NCI-H1092 (cell line): ENCODE measurements at regions not wholly inside any gene's neighbourhood (a gene's known extent, or its start where the extent isn't known, plus 50 kb on each side); places are given as distances from the start of the nearest gene placed in this dataset.
"Not testable (repeated sequence)": the region's sequence is repeated elsewhere in the genome, so short reads cannot be mapped to it uniquely, and the experiment has no call there.

Experiments used
- DNase-seq: peaks from one replicate; lab custom pipeline; 2025; lab: John Stamatoyannopoulos, UW

DNA sequence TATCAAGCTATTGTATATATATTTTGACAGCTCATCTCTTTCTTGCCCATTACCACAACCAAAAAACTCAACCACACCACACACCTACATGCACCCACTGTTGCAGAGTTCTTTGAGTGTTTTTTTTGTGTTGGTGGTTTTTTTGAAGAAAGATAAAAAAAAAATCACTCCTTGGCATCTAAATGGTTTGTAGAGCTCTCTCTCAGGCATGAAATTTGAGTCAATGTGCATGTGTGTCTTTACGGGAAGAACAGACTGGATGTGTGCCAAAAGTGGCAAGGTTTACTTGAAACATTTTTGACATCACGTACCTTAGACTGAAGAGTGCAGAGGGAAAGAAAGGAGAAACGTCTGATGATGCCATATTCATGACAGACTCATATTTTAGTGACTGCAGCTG, 154.2 kb downstream of the FHIP1A start:
- no peak for DNase-seq

DNA sequence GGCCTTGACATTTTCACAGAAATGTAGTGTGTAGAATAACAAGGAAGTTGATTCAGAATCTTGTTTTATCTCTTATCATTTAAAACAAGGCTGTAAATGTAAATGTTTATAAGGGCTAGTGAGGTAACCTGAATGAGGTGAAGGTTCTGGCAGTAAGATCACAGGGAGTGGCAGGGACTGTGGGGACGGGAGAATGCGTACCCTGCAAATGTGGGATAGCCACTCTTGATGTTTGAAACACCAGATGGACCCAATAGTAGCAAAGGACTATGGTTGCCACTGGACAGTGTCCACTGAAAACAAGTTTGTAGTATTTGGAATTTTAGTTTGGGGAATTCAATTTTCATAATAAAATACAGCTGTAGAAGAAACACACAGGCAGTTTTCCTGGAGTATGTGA, 155.3 kb downstream of the FHIP1A start:
- no peak for DNase-seq

DNA sequence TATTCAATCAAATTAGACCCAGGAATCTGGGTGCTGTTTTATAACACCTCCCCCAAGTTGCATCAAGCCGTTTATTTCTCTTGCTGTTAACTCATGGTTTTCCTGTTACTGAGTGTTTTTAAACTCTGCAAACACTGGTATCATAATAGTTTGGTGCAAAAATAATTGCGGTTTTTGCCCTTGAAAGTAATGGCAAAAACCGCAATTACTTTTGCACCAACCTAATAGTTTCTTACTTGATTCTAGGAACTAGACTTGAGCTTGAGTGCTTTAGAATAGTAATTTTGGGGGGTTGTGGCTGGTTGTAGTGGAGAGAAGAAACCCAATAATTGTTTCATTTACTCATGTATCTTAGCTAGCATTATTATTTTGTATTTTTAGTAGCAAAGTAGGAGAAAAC, 156.6 kb downstream of the FHIP1A start:
- no peak for DNase-seq

DNA sequence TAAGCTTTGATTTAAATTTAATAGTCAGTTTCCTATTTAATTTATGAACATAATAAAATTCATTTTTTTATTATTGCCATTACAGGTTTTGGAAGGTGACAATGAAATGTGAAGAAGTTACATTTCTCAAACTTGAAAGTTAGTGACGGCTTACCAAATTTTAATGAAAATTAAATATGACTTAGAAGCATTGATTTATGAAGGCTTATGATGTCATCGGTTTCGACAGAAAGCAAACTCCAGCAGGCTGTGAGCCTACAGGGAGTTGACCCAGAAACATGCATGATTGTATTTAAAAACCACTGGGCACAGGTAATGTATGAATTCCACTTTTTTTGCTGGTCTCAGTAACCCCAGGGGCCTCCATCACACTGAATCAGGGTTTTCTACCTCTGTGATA, 157.1 kb downstream of the FHIP1A start:
- DNase-seq: no peak

DNA sequence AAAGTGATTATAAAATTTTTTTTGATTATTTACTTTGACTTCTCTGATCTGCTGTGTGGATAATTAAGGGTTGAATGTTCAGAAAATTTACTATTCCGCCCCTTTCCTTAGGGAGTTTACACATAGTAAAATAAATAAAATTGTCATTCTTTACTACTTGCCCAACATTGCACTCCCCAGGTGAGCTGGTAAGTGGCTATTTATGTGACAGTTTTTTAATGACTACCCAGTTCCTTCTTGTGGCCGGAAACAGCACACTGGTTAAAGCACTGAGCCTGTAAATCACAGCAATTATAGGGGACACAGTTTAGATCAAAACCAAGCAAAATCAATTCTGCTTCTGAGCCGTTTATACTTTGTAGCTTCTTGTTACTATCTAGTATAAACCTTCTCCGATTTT, 158.1 kb downstream of the FHIP1A start:
- DNase-seq: no peak

DNA sequence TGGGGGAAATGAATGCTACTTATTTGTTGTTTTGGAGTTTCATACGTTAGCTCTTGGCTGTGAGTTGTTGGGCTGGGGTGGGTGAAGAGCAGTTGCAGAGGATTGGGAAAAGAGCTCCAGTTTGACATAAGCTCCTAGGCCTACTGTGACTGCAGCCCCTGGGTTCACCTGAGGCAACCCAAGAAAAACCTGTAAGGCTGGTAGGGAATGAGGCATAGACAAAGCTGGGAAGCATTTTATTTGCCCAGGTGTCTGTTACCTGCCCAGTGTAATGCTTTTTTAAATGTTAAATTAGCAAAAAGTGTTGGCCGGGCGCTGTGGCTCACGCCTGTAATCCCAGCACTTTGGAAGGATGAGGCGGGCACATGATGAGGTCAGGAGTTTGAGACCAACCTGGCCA, 160.0 kb downstream of the FHIP1A start:
- DNase-seq: no peak

DNA sequence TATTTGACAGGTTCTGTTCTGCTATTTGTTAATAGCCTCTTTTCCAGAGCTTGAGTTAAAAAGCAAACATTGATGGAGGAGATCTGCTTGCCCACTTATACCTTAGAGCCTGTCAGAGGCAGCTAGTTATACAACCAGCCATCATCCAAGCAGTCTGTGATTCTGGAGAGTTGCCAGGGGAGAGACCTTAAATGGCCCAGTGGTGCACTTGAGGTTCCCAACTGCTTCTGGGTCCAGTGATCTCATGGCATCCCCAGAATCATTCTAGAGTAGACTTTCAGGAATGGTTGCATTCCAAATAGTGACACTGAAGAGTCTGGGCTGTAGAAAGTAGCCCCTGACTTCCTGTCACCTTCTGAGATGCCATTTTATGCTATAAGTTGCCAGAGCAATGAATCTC, 160.7 kb downstream of the FHIP1A start:
- DNase-seq: no peak

DNA sequence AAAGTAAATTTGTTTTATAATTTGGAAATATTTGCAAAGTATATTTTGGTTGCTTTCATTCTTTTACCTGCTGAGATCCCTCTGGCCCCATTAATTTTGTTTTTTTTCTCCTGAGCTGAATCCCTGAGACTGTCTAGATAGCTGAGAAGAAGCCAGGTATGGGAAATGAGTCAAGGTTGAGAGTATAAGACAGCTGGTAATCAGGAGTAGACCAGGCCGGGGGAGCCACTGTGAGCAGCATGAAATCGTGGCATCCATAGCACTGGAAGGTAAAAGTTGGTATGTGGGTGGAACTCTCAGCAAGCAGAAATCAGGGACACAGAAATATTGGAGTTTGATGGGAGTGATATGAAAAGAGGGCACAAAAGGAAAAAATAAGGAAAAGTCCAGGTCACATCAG, 164.5 kb downstream of the FHIP1A start:
- DNase-seq: no peak

DNA sequence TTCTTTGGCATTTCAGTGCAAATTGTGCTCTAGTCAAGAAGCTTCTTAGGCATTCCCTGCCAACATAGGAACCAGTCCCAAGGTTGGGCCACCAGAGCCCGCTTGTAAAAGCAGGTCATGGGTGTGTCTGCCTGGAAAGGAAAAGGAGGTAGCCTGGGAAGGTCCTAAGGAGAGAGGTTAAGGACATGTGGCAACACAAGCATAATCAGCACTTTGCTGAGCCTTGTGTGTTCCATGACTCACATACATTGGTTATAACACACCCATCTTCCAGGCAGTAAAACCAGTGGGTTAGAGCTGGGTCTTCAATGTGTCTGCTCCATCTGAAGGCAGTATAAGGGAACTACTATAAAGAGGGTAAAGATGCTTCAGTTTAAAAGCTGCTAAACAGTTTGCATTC, 165.0 kb downstream of the FHIP1A start:
- DNase-seq: no peak

DNA sequence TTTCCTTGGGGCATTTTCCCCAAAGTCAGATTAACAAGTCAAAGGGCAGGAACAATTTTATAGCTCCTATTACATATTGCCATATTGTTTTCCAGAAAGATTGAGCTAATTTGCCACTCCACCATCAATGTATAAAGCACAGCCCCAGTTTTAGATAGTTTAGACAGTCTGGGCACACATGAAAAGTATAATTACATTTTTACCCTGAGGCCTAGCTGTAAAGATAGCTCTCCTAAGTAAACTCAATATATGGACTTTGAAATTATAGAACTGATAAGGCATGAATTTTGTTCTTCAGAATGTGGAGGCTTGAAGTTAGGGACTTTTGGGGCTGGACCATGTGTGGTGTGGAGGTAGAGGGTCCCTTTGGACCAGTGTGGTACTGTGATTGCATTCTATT, 166.0 kb downstream of the FHIP1A start:
- no peak for DNase-seq

DNA sequence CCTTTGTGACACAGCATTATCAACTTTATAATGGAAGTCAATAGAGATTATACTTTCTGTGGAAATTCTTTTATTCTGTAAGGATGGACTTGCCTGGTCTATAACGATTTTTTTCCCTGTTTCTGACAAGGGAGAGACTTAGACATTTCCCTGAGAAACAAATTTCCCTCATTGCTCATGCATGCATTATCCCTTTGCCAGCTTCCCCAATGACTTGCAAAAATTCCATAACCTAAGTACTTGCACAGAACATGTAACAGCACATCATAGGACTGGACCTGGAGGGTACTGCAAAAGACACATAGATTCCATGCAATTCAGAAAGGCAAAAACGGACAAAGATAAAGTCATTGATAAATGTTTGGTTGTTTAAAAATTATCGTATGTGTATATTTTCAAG, 166.7 kb downstream of the FHIP1A start:
- DNase-seq: no peak

DNA sequence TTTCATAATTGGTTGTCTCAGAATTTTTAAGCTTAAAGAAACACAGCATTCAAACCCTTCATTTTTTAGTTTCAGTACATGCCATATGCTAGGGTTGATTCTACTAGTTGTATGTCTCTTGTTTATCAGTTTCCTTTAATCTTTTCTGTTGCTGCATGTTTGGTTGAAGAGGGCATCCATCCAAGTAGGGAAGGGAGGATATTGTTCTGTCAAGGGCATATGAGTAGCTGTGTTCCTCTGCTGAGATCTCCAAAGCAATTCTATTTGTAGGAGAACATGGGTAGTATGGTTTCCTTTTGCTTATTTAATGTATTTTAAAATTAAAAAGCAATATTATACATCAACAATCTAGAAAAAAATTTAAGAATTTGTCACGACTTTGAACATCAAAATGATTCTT, 167.7 kb downstream of the FHIP1A start:
- no peak for DNase-seq

DNA sequence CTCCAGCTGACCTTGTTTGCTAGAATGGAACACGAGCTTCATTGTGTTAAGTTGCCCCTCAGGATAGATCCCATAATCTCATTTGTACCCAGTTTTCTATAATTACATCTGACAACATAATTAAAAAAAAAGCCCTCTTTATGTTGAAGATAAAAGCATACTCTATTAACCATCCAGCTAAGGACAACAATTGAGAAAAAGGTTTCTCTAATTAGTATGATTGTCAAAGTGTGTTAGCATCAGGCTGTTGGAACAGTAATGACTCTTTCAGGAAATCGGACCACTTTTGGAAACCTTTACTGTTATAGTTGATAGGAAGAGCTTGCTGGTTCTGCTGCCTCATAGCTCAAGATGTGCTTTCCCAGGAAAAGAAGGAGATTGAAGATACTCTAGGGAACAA, 172.6 kb downstream of the FHIP1A start:
- DNase-seq: no peak

DNA sequence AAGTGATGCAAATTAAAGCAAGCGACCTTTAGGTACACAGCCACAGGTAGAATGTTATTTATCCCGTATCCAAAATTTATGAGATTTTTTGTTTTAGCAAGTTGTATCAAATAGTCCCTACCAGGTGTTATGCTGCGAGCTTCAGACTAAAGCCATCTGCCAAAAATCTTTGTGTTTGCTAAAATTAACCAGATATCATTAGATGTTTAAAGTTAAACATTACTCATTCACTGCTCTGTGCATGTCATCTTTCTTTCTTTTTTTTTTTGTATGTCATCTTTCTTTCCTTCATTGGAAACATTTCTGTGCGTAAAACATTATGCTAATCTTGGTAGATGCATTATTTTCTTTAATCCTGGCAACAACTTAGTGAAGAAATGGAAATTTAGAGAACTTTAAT, 173.1 kb downstream of the FHIP1A start:
- no peak for DNase-seq

DNA sequence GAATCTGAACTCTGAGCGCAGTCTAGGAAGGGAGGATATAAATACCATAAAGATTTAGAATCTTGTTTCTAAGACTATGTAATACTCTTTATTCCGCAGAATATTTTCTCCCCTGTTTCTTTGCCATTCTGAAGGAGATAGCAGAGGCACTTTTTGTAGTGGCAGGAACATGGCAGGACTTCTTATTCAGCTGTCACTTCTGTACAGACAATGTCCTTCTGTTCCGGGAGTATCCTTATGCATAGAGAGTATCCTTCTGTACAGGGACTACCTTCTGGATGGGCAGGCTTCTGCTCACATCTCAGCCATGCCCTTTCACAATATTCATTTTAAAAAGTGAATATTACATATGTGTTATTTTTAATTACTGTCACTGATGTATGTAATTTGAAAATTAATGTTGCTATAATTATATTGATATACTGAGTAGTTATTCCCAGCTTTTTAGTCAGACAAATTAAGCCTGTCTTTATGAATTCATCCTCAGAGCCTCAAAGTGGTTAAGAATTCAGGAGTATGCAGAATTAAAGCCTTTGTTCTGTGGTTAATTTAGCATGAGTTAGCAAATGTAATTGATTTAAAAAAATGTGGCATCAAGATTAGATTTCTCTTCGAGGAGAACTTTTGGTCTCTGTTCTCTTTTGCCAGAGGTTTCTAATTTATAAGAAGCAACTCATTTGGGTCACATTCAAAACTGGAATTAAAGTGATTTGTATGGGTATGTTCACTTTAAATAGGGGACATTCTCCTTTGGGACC, 174.4 kb downstream of the FHIP1A start:
- DNase-seq: no peak

DNA sequence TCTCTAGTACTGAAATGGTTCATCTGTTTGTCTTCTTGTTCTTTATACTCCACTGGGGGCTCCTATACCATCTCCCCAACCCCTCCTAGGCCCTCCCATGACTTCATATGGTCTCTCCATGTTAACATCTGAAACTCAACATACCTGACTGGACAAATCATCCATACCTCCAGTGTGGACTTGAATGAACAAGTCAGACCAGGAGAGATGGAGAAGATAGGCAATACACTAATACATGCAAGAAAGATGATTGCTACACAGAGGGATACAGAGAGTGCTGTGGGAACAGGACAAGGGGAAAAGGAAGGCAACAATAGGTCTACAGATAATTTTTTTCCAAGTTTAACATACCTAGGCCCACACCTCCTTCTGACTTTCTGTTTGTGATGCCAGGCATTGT, 175.1 kb downstream of the FHIP1A start:
- DNase-seq: no peak

DNA sequence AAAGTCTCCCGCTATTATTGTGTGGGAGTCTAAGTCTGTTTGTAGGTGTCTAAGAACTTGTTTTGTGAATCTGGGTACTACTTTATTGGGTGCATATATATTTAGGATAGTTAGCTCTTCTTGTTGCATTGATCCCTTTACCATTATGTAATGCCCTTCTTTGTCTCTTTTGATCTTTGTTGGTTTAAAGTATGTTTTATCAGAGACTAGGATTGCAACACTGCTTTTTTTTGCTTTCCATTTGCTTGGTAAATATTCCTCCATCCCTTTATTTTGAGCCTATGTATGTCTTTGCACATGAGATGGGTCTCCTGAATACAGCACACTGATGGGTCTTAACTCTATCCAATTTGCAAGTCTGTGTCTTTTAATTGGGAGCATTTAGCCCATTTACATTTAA, 165.2 kb downstream of the GATB start:
- DNase-seq: not testable (repeated sequence)

DNA sequence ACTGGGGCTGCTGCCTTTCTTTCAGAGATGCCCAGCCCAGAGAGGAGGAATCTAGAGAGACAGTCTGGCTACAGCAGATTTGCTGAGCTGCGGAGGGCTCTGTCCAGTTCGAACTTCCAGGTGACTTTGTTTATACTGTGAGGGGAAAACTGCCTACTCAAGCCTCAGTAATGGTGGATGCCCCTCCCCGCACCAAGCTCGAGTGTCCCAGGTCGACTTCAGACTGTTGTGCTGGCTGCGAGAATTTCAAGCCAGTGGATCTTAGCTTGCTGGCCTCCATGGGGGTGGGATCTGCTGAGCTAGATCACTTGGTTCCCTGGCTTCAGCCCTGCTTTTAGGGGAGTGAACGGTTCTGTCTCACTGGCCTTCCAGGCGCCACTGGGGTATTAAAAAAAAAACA, 163.1 kb downstream of the GATB start:
- DNase-seq: not testable (repeated sequence)

DNA sequence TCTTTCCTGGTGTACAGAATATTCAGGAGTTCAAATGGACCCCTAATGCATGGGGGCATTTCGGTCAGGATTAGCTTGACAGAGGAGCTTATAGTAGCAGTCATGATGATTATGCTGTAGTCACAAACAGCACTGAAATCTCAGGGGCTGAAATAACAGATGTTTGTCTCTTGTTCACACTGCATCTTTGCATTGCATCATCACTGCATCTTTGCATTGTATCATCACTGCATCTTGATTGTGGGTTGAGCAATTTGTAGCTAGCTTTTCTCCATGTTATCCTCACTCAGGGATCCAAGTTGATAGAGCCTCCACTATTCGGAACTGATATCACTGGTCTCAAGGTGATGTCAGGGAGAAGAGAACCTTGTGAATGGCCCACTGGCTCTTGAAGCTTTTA, 160.9 kb downstream of the GATB start:
- no peak for DNase-seq

DNA sequence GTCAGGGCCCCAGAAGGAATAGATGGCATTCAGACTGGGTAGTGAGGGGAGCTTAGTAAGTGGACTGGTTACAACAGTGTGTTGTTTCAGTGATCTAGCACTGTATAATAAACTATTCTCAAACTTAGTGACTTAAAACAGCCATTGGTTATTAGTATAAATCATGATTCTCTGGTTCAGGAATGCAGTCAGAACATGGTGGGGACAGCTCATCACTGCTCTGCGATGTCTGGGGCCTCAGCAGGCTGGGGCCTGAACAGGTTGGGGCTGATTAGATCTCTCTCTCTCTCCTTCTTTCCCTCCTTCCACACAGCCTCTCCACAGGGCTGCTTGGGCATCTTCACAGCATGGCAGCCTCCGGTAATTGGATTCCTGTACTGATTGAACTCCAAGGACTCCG, 160.4 kb downstream of the GATB start:
- no peak for DNase-seq

DNA sequence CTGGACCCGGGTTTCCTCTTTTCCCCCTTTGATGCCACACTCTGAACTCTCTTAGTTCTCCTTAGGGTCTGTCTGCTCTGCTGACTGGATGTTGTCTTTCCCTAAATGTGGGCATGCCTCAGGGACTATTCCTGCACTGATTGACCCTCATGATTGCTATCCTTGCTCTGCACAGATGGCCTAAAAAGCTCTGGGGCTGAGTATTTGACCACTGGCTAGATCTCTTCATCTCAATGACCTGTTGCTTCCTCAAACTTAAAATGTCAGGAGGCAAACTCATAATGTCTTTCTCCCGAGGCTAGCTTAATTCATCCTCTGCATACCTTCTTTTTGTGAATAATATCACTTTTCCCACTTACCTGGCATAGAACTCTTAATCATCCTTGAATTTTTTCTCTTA, 157.4 kb downstream of the GATB start:
- DNase-seq: no peak

DNA sequence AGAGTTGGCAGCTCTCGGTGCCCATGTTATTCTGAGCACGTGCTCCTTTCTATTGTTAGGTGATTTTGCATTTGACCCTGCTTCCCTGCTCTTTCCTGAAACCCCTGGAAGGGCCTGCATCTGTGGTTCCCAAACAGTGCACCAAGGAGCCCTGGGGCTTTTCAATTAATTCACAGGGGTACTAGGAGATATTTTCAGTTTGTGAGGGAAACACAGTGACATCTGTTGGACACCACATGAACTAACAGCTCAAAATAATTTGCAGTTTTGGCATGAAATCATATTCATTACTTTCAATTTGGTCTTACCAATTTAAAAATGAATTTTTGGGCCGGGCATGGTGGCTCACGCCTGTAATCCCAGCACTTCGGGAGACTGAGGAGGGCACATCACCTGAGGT, 156.6 kb downstream of the GATB start:
- DNase-seq: no peak

DNA sequence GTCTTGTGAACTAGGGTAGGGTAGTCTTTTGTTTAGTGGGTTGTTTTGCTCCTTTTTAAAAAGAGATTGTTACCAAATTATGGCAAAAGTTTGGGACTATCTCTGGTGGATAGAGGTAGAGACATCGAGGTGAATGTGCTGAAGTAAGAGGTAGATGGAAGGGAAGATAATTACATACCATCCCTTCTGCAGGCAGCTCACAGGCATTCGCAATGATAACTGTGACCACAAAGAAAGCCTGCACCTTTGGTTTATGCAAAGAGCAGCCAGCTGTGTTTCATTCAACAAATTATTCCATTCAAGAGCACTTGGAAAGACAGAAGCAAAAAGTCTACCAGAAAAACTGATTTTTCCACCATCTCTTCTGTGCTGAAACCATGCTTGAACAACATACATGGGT, 155.6 kb downstream of the GATB start:
- no peak for DNase-seq

DNA sequence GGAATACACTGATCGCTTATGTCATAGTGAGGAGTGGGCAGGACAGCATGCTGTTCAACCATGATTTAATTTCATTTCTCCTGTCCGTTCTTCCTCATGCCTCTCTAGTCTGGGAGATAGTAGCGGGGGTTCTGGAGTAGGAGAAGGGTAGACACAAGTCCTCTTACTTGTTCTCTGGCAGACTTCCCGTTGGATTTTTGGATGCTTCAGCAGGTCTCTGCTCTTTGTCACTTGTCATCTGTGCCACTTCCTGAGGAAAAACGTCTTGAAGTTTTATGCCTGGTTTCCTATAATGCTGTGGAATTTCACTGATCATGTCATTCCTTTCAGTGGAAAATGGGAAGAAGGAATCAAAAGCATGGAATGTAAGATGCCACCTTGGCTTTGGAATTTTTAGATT, 154.7 kb downstream of the GATB start:
- no peak for DNase-seq

DNA sequence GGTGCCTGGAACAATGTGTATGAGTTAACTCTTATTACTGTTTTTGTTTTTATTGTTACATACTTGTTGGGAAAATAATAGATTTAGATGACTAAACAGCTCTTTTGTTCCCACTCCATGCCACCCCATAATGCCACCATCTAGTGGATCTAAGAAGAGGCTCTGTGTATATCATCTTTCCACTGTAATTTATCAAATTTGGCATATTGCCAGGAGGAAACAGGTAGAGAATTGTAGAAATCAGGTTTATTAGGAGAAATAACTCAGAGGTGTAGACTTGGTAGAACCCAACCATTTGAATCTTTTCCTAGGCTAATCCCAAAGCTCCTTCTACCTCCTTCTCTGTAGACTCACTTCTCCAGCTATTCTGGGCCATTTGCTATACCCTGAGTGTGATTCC, 150.6 kb downstream of the GATB start:
- DNase-seq: no peak
